SH-SY5Y (cell line): ENCODE measurements at regions not wholly inside any gene's neighbourhood (a gene's known extent, or its start where the extent isn't known, plus 50 kb on each side); places are given as distances from the start of the nearest gene placed in this dataset.

Source experiments
- GATA2 ChIP-seq: IDR thresholded peaks from 2 replicates; pipeline ENCODE4 v1.6.1; 2011; ENCODE audit warnings: mild to moderate bottlenecking, low read depth, low read length
- GATA3 ChIP-seq: IDR thresholded peaks from 2 replicates; pipeline ENCODE4 v1.6.1; 2011; ENCODE audit warnings: low read depth, mild to moderate bottlenecking, low read length, moderate library complexity

- no peak for TF ChIP-seq GATA3
- no peak for TF ChIP-seq GATA2
Measured at GRCh38 chr15:89015412-89016097, 72.7 kb upstream of the ABHD2 start.
